ENCODE measurements at regions not wholly inside any gene's neighbourhood (a gene's known extent, or its start where the extent isn't known, plus 50 kb on each side); places are given as distances from the start of the nearest gene placed in this dataset.

GRCh38 chr3:159112724-159113123, 310.9 kb downstream of the MFSD1 start:
- no peak for TF ChIP-seq POLR2A (IDR thresholded peaks at IDR 0.05; ENCODE audit: low read depth, low read length)
- no peak for TF ChIP-seq POLR2AphosphoS5 (IDR thresholded peaks at IDR 0.05; ENCODE audit: low read depth, low read length)
- TF ChIP-seq TAF1 (IDR thresholded peaks at IDR 0.05; ENCODE audit: borderline replicate concordance, low read depth, low read length), result no peak

All from GM12892 (cell line).